Lung (tissue), 11 donors: ENCODE measurements at regions not wholly inside any gene's neighbourhood (a gene's known extent, or its start where the extent isn't known, plus 50 kb on each side); places are given as distances from the start of the nearest gene placed in this dataset.

Source experiments
- ATAC-seq: fragments of 200-7000 bp; cut with Tn5 transposase; one replicate; pipeline ENCODE4 v1.9.1; 2020; ENCODE audit warnings: moderate number of reproducible peaks; ENCODE audit not compliant: insufficient read depth, low FRiP score
- DNase-seq, 3 donors: peaks; one replicate each; pipeline ENCODE4 v3.0.0-alpha.2; 2013 to 2017
- H3K27ac ChIP-seq, 2 donors: one replicate each; pipeline ENCODE4 v1.5.1; 2013; ENCODE audit warnings: mild to moderate bottlenecking in 2 of 2, moderate library complexity in 2 of 2, control low read depth in 1 of 2, inconsistent platforms in 1 of 2, low read depth in 1 of 2, low read length in 1 of 2
- H3K27me3 ChIP-seq, 3 donors: one replicate each; pipeline ENCODE4 v1.5.1; 2013; ENCODE audit warnings: low read length in 2 of 3; ENCODE audit not compliant: control insufficient read depth in 3 of 3, insufficient read depth in 3 of 3
- H3K36me3 ChIP-seq, 4 donors: one replicate each; pipeline ENCODE4 v1.5.1; 2013; ENCODE audit warnings: low read length in 4 of 4, mild to moderate bottlenecking in 1 of 4, moderate library complexity in 1 of 4; ENCODE audit not compliant: control insufficient read depth in 4 of 4, insufficient read depth in 4 of 4
- H3K4me1 ChIP-seq, 5 donors: one replicate each; pipeline ENCODE4 v1.5.1; 2013; ENCODE audit warnings: low read length in 5 of 5, mild to moderate bottlenecking in 2 of 5, moderate library complexity in 1 of 5; ENCODE audit not compliant: control insufficient read depth in 5 of 5, insufficient read depth in 5 of 5
- H3K4me3 ChIP-seq: one replicate; pipeline ENCODE4 v1.5.1; 2013; ENCODE audit warnings: mild to moderate bottlenecking, control low read depth, moderate library complexity
- H3K9ac ChIP-seq, 2 donors: one replicate each; pipeline ENCODE4 v1.5.1; 2013; ENCODE audit warnings: low read length in 2 of 2, control low read depth in 1 of 2; ENCODE audit not compliant: insufficient read depth in 1 of 2
- H3K9me3 ChIP-seq, 4 donors: one replicate each; pipeline ENCODE4 v1.5.1; 2013; ENCODE audit warnings: low read length in 3 of 4, mild to moderate bottlenecking in 1 of 4, moderate library complexity in 1 of 4; ENCODE audit not compliant: control insufficient read depth in 4 of 4, insufficient read depth in 3 of 4
- CTCF ChIP-seq: IDR thresholded peaks from 2 replicates; pipeline ENCODE4 v1.5.1; 2012; ENCODE audit warnings: mild to moderate bottlenecking; ENCODE audit errors: control extremely low read depth, extremely low read depth
- WGBS, 2 donors: extraction: QIAGEN DNeasy Blood & Tissue Kit; methylation state at CpG; one replicate each; pipeline ENCODE4 v1.1.7; 2013; 5-methylcytosine and 5-hydroxymethylcytosine counted together
- donor health status: control.
- donor health status: control.
- donor health status: Bipolar disorder and iron deficiency.
- donor health status: healthy.
- donor health status: DM: yes; HTN: yes; CAD: no.

GRCh38 chr22:48857202-48857805 lies 970.4 kb downstream of the BRD1 start:
- ATAC-seq (no peak), DNase-seq (no peak)
- WGBS, 2 donors: 88 to 90% methylated on average over 13 of the region's 13 CpGs
- H3K27me3 ChIP-seq: no peaks in the 10 kb centered on the region
- H3K9me3 ChIP-seq: no peaks in the 10 kb centered on the region
- no peak overlapping the region for H3K27ac ChIP-seq
- no peaks in the 10 kb centered on the region for H3K36me3 ChIP-seq
- H3K4me3 ChIP-seq: no peak overlapping the region
- TF ChIP-seq CTCF: no peak
- H3K4me1 ChIP-seq: no peaks in the 10 kb centered on the region
- no peak overlapping the region for H3K9ac ChIP-seq

- H3K27ac ChIP-seq: no peak overlapping the region
- no peaks in the 10 kb centered on the region for H3K9me3 ChIP-seq
- no peak overlapping the region for H3K4me3 ChIP-seq
- no peaks in the 10 kb centered on the region for H3K27me3 ChIP-seq
- ATAC-seq (no peak), DNase-seq (no peak)
- H3K4me1 ChIP-seq: no peaks in the 10 kb centered on the region
- no peaks in the 10 kb centered on the region for H3K36me3 ChIP-seq
- TF ChIP-seq CTCF: no peak
- WGBS, 2 donors: 83 to 86% methylated on average over 8 of the region's 8 CpGs
- no peak overlapping the region for H3K9ac ChIP-seq
Measured at GRCh38 chr22:48856308-48856615, 971.4 kb downstream of the BRD1 start.

GRCh38 chr22:48855593-48856307 lies 971.9 kb downstream of the BRD1 start:
- WGBS, 2 donors: 90% methylated on average over 9 of the region's 9 CpGs
- H3K4me1 ChIP-seq: no peaks in the 10 kb centered on the region
- no peak overlapping the region for H3K27ac ChIP-seq
- DNase-seq (no peak), ATAC-seq (no peak)
- TF ChIP-seq CTCF: no peak
- H3K9ac ChIP-seq: no peak overlapping the region
- no peaks in the 10 kb centered on the region for H3K27me3 ChIP-seq
- no peaks in the 10 kb centered on the region for H3K9me3 ChIP-seq
- H3K36me3 ChIP-seq: no peaks in the 10 kb centered on the region
- H3K4me3 ChIP-seq: no peak overlapping the region
